Loucy (cell line): ENCODE measurements at regions not wholly inside any gene's neighbourhood (a gene's known extent, or its start where the extent isn't known, plus 50 kb on each side); places are given as distances from the start of the nearest gene placed in this dataset.

Source experiments
- H2AFZ ChIP-seq: fragments of 200-600 bp; sonication (generic); 2 replicates; pipeline ENCODE4 v1.6.0; 2016; ENCODE audit warnings: antibody characterized with exemption, mild to moderate bottlenecking, low read length, moderate library complexity
- H3F3A ChIP-seq: fragments of 200-600 bp; 2 replicates; pipeline ENCODE4 v1.6.0; 2016; ENCODE audit warnings: antibody characterized with exemption, low read depth, mild to moderate bottlenecking
- H3K27me3 ChIP-seq: fragments of 200-600 bp; sonication (generic); 2 replicates; pipeline ENCODE4 v1.6.1; 2014; ENCODE audit warnings: low read length, mild to moderate bottlenecking; ENCODE audit not compliant: insufficient read depth, poor library complexity, severe bottlenecking
- H3K36me3 ChIP-seq: fragments of 200-600 bp; sonication (generic); 2 replicates; pipeline ENCODE4 v1.6.1; 2016; ENCODE audit warnings: low read length; ENCODE audit not compliant: insufficient read depth
- H3K4me1 ChIP-seq: fragments of 200-600 bp; sonication (generic); 2 replicates; pipeline ENCODE4 v1.5.1; 2014; ENCODE audit warnings: low read length, mild to moderate bottlenecking; ENCODE audit not compliant: insufficient read depth, poor library complexity, severe bottlenecking
- H3K4me2 ChIP-seq: fragments of 200-600 bp; sonication (generic); 2 replicates; pipeline ENCODE4 v1.6.0; 2014; ENCODE audit warnings: antibody characterized with exemption, low read length, low read depth, mild to moderate bottlenecking; ENCODE audit not compliant: poor library complexity, severe bottlenecking
- H3K4me3 ChIP-seq: fragments of 200-600 bp; sonication (generic); 2 replicates; pipeline ENCODE4 v1.5.1; 2014; ENCODE audit warnings: low read length, mild to moderate bottlenecking, mixed read lengths; ENCODE audit not compliant: poor library complexity, severe bottlenecking
- H3K79me2 ChIP-seq: fragments of 200-600 bp; sonication (generic); 2 replicates; pipeline ENCODE4 v1.6.1; 2014; ENCODE audit warnings: low read length; ENCODE audit not compliant: insufficient read depth
- H3K9ac ChIP-seq: fragments of 200-600 bp; sonication (generic); 2 replicates; pipeline ENCODE4 v1.6.0; 2014; ENCODE audit warnings: mild to moderate bottlenecking, low read depth, low read length, moderate library complexity; ENCODE audit not compliant: poor library complexity, severe bottlenecking
- H3K9me2 ChIP-seq: fragments of 200-600 bp; sonication (generic); replicated peaks from 2 replicates; pipeline ENCODE4 v1.6.1; 2016; ENCODE audit warnings: low read depth, low read length, mixed read lengths
- H3K9me3 ChIP-seq: fragments of 200-600 bp; sonication (generic); 2 replicates; pipeline ENCODE4 v1.6.1; 2014; ENCODE audit warnings: mild to moderate bottlenecking, antibody characterized with exemption, low read length, low read depth; ENCODE audit not compliant: insufficient read depth
- H4K20me1 ChIP-seq: fragments of 200-600 bp; sonication (generic); 2 replicates; pipeline ENCODE4 v1.6.0; 2014; ENCODE audit warnings: antibody characterized with exemption, low read length, mild to moderate bottlenecking; ENCODE audit not compliant: insufficient read depth, poor library complexity, severe bottlenecking
- EZH2phosphoT487 ChIP-seq: fragments of 200-600 bp; IDR thresholded peaks from 2 replicates; pipeline ENCODE4 v1.6.1; 2018; ENCODE audit warnings: antibody characterized with exemption, mild to moderate bottlenecking, moderate library complexity, borderline replicate concordance
- TF ChIP-seq, protein P1 (sequence below): fragments of 200-600 bp; sonication (generic); conservative IDR thresholded peaks from 2 replicates; pipeline ENCODE4 v1.5.1; 2014; ENCODE audit warnings: mild to moderate bottlenecking, antibody characterized with exemption, low read length

DNA sequence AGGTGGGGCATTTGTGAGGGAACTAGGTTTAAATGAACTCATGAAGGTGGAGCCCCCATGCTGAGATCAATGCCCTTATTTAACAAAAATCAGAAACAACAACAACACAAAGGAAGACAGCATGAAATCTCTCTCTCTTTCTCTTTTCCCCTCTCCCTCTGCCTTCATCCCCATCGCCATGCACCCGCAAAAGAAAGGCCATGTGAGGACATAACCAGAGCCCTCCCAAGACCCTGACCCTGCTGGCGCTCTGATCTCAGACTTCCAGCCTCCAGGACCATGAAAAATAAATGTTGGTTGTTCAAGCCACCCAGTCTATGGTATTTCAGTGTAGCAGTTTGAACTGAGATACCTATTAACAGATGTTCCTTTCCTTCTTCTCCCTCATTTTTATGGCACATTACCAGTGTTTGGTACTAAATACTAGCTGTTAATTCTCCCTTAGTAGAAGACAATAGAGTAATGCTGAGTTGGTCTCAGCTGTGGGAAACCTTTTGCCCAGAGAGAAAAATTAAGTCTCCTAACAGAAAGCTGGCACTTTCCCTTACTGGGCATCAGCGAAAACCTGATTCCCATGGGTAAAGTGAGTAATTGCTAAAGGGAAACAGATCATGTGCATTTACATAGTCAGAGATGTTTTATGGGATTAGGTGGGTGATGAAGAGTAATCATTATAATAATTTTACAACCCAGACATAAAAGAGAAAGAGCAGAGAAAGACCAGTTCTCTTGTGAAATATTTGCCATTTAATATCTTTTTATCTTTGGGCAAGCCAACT is 264.0 kb upstream of the PLEKHG7 start:
- Histone ChIP-seq H3K4me3 (no peak overlapping the region), H3K9ac (no peak overlapping the region), H3K79me2 (no peaks in the 10 kb centered on the region), H3K36me3 (no peaks in the 10 kb centered on the region), H3K4me2 (no peak overlapping the region), H2AFZ (no peak overlapping the region), H3F3A (no peaks in the 10 kb centered on the region), H3K9me2 (no peaks in the 10 kb centered on the region), H3K9me3 (no peaks in the 10 kb centered on the region), H4K20me1 (no peaks in the 10 kb centered on the region), H3K27me3 (no peaks in the 10 kb centered on the region), H3K4me1 (no peaks in the 10 kb centered on the region)
- TF ChIP-seq, protein P1, sequence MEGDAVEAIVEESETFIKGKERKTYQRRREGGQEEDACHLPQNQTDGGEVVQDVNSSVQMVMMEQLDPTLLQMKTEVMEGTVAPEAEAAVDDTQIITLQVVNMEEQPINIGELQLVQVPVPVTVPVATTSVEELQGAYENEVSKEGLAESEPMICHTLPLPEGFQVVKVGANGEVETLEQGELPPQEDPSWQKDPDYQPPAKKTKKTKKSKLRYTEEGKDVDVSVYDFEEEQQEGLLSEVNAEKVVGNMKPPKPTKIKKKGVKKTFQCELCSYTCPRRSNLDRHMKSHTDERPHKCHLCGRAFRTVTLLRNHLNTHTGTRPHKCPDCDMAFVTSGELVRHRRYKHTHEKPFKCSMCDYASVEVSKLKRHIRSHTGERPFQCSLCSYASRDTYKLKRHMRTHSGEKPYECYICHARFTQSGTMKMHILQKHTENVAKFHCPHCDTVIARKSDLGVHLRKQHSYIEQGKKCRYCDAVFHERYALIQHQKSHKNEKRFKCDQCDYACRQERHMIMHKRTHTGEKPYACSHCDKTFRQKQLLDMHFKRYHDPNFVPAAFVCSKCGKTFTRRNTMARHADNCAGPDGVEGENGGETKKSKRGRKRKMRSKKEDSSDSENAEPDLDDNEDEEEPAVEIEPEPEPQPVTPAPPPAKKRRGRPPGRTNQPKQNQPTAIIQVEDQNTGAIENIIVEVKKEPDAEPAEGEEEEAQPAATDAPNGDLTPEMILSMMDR = no peak
- TF ChIP-seq EZH2phosphoT487 = no peak

DNA sequence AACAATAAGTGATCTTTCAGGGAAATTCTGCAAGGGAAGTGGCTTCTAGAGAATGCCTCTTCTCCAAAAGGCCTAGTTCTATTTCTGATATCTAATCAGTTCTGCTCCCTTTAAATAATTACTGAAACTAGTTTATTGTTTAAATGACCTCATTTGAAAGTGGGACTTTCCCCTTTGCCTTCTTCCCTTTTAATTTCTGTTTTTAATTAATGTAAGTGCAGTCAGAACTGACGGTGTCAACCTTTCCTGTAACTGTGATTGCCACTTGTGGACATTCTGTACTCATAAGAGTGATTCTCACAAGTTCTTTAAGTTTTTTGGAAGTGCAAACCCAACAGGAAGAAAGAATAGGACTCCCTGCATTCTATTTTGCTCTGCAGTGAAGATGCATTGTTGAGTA is 265.3 kb upstream of the PLEKHG7 start:
- Histone ChIP-seq H3K4me2 (no peak overlapping the region), H3K9me2 (no peaks in the 10 kb centered on the region), H3K4me3 (no peak overlapping the region), H3K79me2 (no peaks in the 10 kb centered on the region), H2AFZ (no peak overlapping the region), H3K27me3 (no peaks in the 10 kb centered on the region), H3F3A (no peaks in the 10 kb centered on the region), H3K9me3 (no peaks in the 10 kb centered on the region), H4K20me1 (no peaks in the 10 kb centered on the region), H3K36me3 (no peaks in the 10 kb centered on the region), H3K4me1 (no peaks in the 10 kb centered on the region), H3K9ac (no peak overlapping the region)
- TF ChIP-seq EZH2phosphoT487 = no peak
- TF ChIP-seq, protein P1 = no peak

DNA sequence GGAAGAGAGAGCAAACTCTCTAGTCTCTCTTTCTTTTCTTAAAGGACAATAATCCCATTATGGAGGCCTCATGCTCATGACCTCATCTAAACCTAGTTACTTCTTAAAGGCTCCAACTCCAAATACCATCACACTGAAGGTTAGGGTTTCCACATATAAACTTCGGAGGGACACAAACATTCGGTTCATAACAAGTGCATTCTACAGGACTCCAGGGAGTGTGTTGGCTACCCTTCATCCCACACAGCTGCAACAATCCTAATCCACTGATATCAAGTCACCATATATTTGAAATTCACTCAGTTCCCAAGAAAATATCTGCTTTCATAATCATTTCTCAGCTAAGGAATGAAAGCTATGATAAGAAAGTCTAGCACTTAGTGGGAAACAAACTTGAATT is 265.9 kb upstream of the PLEKHG7 start:
- Histone ChIP-seq H3K36me3 (no peaks in the 10 kb centered on the region), H2AFZ (no peak overlapping the region), H3K4me2 (no peak overlapping the region), H3F3A (no peaks in the 10 kb centered on the region), H3K27me3 (no peaks in the 10 kb centered on the region), H3K4me3 (no peak overlapping the region), H4K20me1 (no peaks in the 10 kb centered on the region), H3K9ac (no peak overlapping the region), H3K79me2 (no peaks in the 10 kb centered on the region), H3K9me2 (no peaks in the 10 kb centered on the region), H3K9me3 (no peaks in the 10 kb centered on the region), H3K4me1 (no peaks in the 10 kb centered on the region)
- TF ChIP-seq EZH2phosphoT487 = no peak
- TF ChIP-seq, protein P1 = no peak
